ENCODE measurements at regions not wholly inside any gene's neighbourhood (a gene's known extent, or its start where the extent isn't known, plus 50 kb on each side); places are given as distances from the start of the nearest gene placed in this dataset.

DNA sequence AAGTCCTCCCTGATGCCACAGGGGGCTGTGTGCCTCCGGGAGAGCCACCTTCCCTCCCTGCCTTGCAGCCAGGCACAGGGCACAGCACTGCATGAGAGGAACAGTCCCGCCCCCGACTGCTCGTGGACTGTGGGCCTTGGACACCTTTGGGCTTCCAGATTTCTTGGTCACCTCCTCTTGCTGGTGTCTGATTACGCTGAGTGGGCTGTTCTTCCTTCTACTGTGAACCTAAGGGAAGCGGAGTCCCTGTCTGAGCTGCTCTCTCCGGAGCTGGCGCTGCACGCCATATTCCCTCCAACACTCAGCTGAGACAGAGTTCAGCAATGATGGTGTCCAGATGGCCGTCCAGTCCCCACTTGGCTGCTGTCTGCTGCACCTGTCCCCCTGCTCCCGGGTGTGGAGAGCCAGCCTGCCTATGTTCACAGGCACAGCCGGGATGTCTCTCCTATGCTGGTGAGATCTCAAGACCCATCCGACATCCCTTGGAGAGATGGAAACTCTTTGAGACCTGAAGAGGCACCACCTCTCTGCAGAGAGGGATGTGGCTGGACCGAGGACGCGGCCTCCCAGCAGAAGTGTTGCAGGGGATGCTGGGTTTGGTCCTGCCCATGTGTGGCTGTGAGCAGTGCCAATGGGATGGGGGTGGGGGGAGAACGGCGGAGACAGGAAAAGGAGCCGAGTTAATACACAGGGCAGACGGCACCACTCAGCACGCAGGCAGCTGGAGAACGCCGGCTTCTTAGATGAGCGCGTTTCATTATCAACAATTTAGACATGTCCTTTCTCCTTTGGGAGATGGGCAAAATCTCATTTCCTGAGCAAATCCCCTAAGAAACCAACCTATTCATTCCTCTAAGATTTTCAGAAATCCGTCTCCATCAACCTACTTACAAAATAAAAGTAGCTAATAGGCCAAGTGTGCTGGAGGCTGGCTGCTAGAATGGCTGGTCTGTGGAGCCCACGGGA is 171.9 kb downstream of the ENGASE start:
- ChIA-PET POLR2A (no interaction called here), CTCF (interaction anchor here (0.8 kb wide), 1 partner anchor 9 kb away, joined by 3 read pairs; no protein-coding TSS in a partner anchor)
- H3K4me3 ChIP-seq (ENCODE audit: low read depth, low read length) = no peak overlapping the region
- no peak for DNase-seq (ENCODE audit: low read depth)
- H3K36me3 ChIP-seq (ENCODE audit: control insufficient read depth, insufficient read depth, low read length) = no peaks in the 10 kb centered on the region
- H3K27me3 ChIP-seq (ENCODE audit: control insufficient read depth, insufficient read depth, low read length) = 0 out of 2 replicates have a peak, but pooled peaks cover 2% of the 10 kb centered on the region
- TF ChIP-seq, protein P1, sequence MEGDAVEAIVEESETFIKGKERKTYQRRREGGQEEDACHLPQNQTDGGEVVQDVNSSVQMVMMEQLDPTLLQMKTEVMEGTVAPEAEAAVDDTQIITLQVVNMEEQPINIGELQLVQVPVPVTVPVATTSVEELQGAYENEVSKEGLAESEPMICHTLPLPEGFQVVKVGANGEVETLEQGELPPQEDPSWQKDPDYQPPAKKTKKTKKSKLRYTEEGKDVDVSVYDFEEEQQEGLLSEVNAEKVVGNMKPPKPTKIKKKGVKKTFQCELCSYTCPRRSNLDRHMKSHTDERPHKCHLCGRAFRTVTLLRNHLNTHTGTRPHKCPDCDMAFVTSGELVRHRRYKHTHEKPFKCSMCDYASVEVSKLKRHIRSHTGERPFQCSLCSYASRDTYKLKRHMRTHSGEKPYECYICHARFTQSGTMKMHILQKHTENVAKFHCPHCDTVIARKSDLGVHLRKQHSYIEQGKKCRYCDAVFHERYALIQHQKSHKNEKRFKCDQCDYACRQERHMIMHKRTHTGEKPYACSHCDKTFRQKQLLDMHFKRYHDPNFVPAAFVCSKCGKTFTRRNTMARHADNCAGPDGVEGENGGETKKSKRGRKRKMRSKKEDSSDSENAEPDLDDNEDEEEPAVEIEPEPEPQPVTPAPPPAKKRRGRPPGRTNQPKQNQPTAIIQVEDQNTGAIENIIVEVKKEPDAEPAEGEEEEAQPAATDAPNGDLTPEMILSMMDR (IDR thresholded peaks at IDR 0.05; ENCODE audit: insufficient read depth, low read depth, low read length) = no peak

DNA sequence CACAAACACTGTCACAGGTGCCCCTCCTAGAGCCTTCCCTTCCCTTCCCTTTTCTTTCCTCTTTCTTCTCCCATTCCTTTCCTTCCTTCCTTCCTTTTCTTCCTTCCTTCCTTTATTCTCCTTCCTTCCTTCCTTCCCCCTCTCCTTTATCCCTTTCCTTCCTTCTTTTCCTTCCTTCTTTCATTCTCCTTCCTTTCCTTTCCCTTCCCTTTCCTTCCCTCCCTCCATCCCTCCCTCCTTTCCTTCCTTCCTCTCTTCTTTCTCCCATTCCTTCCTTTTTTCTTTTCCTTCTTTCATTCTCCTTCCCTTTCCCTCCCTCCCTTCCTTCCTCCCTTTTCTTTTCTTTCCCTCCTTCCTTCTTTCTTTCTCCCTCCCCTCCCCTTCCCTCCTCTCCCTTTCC is 170.0 kb downstream of the ENGASE start:
- ChIA-PET POLR2A (no interaction called here), CTCF (no interaction called here)
- no peak for DNase-seq (ENCODE audit: low read depth)
- 0 out of 2 replicates have a peak, but pooled peaks cover 3% of the 10 kb centered on the region for H3K27me3 ChIP-seq (ENCODE audit: control insufficient read depth, insufficient read depth, low read length)
- TF ChIP-seq, protein P1 (IDR thresholded peaks at IDR 0.05; ENCODE audit: insufficient read depth, low read depth, low read length) = no peak
- no peak overlapping the region for H3K4me3 ChIP-seq (ENCODE audit: low read depth, low read length)
- H3K36me3 ChIP-seq (ENCODE audit: control insufficient read depth, insufficient read depth, low read length) = no peaks in the 10 kb centered on the region

DNA sequence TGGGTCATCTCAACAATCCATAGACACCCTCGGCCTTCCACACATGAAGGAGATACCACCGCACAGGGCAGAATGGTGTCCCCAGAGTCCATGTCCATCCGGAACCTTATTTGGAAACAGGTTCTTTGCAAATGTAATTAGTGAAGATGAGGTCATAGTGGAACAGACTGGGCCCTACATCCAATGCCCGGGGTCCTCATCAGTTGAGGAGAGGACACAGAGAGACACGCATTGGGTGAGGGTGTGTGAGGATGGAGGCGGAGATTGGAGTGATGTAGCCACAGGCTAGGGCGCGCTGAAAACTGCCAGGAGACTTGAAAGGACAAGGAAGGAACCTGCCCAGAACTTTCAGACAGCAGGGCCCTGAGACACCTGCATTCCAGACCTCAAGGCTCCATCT is 169.4 kb downstream of the ENGASE start:
- no peak for DNase-seq (ENCODE audit: low read depth)
- Histone ChIP-seq H3K36me3 (ENCODE audit: control insufficient read depth, insufficient read depth, low read length) (no peaks in the 10 kb centered on the region), H3K27me3 (ENCODE audit: control insufficient read depth, insufficient read depth, low read length) (0 out of 2 replicates have a peak, but pooled peaks cover 3% of the 10 kb centered on the region), H3K4me3 (ENCODE audit: low read depth, low read length) (no peak overlapping the region)
- TF ChIP-seq, protein P1 (IDR thresholded peaks at IDR 0.05; ENCODE audit: insufficient read depth, low read depth, low read length) = no peak
- CTCF ChIA-PET = no interaction called here
- POLR2A ChIA-PET = no interaction called here

DNA sequence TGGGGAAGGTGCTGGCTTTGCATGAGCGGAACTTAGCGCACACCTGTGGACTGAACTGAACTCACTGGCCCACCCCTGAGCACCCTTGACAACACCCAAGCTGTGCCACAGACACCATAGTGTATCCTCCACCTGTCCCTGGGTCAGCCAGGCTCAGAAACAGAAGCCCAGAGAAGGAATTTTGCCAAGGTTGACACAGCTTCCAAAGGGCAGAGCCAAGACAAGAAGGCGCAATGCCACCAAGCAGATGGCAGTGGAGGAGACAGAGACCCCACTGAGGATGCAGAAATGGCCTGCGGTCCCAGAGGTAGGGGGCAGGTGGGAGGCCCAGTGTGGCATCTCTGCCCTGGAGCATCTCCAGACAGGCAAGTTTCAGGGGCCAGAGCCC is 169.0 kb downstream of the ENGASE start:
- H3K36me3 ChIP-seq (ENCODE audit: control insufficient read depth, insufficient read depth, low read length) = no peaks in the 10 kb centered on the region
- TF ChIP-seq, protein P1 (IDR thresholded peaks at IDR 0.05; ENCODE audit: insufficient read depth, low read depth, low read length) = no peak
- H3K27me3 ChIP-seq (ENCODE audit: control insufficient read depth, insufficient read depth, low read length) = 0 out of 2 replicates have a peak, but pooled peaks cover 5% of the 10 kb centered on the region
- ChIA-PET POLR2A (no interaction called here), CTCF (no interaction called here)
- no peak for DNase-seq (ENCODE audit: low read depth)
- no peak overlapping the region for H3K4me3 ChIP-seq (ENCODE audit: low read depth, low read length)

DNA sequence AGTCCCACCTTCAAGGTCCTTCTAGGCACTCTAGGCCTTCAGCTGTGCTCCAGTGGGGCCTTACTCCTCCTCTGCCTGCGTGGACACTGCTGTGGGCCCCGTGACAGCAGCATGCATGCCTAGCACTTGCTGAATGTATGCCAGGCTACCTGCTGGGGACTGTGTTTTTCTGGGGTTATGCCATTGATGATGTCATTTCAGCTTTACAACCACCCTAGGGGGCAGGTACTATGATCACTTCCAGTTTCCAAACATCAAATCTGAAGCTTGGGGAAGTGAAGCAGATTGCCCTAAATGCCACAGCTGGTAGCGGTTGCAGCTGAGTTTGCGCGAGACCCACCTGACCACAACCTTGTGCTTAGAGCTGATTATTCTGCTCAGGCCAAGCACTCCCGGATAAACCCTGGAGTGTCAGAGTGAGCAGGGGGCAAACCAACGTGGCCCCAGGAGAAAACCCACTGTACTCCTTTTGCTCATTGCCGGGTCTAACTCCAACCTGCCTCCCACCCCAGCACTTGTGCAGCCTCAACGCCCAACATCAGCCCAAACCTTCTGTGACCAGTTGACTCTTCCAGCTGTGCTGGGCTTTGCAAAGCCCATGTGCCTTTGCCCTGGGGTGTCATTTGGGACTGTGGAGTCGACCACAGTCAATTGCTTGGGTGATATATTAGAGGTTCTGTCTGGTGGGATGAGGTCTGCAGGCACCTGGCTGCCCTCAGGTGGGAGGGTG is 168.4 kb downstream of the ENGASE start:
- CTCF ChIA-PET = no interaction called here
- Histone ChIP-seq H3K36me3 (ENCODE audit: control insufficient read depth, insufficient read depth, low read length) (no peaks in the 10 kb centered on the region), H3K27me3 (ENCODE audit: control insufficient read depth, insufficient read depth, low read length) (0 out of 2 replicates have a peak, but pooled peaks cover 5% of the 10 kb centered on the region), H3K4me3 (ENCODE audit: low read depth, low read length) (no peak overlapping the region)
- no peak for DNase-seq (ENCODE audit: low read depth)
- POLR2A ChIA-PET = no interaction called here
- TF ChIP-seq, protein P1 (IDR thresholded peaks at IDR 0.05; ENCODE audit: insufficient read depth, low read depth, low read length) = no peak

All from BJ (cell line).